ENCODE measurements at regions not wholly inside any gene's neighbourhood (a gene's known extent, or its start where the extent isn't known, plus 50 kb on each side); places are given as distances from the start of the nearest gene placed in this dataset.

DNA sequence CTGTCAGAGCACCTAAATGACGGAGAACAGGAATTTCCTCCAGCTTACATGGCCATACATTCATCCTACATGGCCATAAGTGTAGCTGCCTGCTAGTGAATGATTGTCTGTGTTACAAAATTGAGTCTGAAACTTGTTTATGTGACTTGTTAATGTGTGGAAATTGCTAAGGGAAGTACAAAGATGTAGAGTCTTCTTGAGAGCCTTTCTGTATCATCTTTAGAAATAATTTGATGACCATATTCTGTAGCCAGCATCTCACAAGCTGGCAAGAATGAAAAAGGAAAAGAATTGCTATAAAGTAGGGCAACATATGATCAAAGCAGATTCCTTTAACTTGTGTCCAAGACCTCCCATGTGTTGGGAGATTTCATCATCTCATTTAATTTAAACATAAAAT lies 339.2 kb upstream of the LRRC7 start:
- no peak overlapping the region for H3K4me3 ChIP-seq (ENCODE audit: low read depth, low read length)
- in situ Hi-C loops (cut with HindIII; ENCODE audit: low sequenced_read_pairs): no loop called here
- TF ChIP-seq CTCF (IDR thresholded peaks at IDR 0.05; ENCODE audit: low read depth, low read length): no peak
- no peak for DNase-seq (ENCODE audit: low read depth, low spot score)

DNA sequence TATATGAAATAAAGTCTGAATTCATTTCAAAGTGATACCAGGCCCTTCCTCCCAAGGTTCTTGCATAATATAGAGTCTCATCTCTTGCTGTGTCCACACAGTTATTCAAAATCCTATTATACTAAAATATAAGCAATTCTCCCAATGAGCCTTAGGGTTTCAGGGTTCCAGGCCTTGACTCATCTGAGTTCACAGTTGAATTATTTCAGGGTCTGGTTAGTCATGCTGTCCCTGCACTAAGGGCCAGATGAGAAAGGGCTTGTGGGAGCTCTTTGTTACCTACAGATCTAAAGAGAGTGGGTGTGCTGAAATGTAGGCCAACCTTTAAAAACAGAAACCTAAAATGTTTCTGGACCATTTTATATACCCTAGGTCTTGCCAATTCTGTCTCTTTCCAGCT lies 337.5 kb upstream of the LRRC7 start:
- H3K4me3 ChIP-seq (ENCODE audit: low read depth, low read length): no peak overlapping the region
- TF ChIP-seq CTCF (IDR thresholded peaks at IDR 0.05; ENCODE audit: low read depth, low read length): no peak
- DNase-seq (ENCODE audit: low read depth, low spot score): no peak
- in situ Hi-C loops (cut with HindIII; ENCODE audit: low sequenced_read_pairs): no loop called here

GRCh38 chr1:69233463-69233862 lies 334.3 kb upstream of the LRRC7 start:
- in situ Hi-C loops (cut with HindIII; ENCODE audit: low sequenced_read_pairs): no loop called here
- no peak for DNase-seq (ENCODE audit: low read depth, low spot score)
- no peak overlapping the region for H3K4me3 ChIP-seq (ENCODE audit: low read depth, low read length)
- no peak for TF ChIP-seq CTCF (IDR thresholded peaks at IDR 0.05; ENCODE audit: low read depth, low read length)

DNA sequence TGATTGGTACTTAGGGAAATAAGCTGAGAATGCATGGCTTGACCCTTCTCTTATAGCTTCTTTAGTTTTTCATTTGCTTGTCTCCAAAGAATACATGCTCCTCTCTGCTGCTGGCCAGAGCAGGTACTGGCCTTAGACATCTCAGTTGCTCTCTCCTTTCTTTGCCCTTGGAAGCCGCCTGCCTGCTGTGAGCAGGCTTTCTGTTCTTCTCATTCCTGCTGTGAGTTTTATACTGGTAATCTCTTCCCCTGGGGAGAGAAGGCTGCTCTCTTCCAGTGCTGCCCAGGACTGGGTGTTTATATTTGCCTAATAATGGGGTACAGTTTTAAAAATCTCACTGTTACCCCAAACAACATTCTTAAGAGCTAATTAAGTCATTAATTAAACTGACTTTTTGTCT lies 323.5 kb upstream of the LRRC7 start:
- DNase-seq (ENCODE audit: low read depth, low spot score): no peak
- in situ Hi-C loops (cut with HindIII; ENCODE audit: low sequenced_read_pairs): no loop called here
- H3K4me3 ChIP-seq (ENCODE audit: low read depth, low read length): no peak overlapping the region
- no peak for TF ChIP-seq CTCF (IDR thresholded peaks at IDR 0.05; ENCODE audit: low read depth, low read length)

- no peak for TF ChIP-seq CTCF (IDR thresholded peaks at IDR 0.05; ENCODE audit: low read depth, low read length)
- in situ Hi-C loops (cut with HindIII; ENCODE audit: low sequenced_read_pairs): no loop called here
- no peak overlapping the region for H3K4me3 ChIP-seq (ENCODE audit: low read depth, low read length)
- DNase-seq (ENCODE audit: low read depth, low spot score): no peak
Observed at GRCh38 chr1:69246109-69246508, 321.6 kb upstream of the LRRC7 start.

DNA sequence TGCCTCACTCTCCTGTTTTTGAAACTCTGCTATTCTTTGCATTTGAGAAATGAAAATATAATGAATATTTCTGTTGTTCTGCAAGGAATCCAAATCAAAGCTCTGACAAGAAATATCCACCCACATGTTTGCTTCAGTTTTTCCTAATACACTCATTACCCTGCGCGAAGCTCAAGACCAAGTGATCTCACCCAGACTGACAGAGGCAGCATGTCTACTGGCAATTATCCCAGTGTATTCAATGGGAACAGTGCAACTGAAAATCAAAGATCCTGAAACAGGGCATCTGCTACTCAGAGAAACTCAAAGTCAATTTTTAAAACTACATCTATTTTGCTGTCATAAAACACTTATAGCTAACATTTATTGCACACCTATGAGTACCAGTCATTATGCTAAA lies 321.0 kb upstream of the LRRC7 start:
- no peak for TF ChIP-seq CTCF (IDR thresholded peaks at IDR 0.05; ENCODE audit: low read depth, low read length)
- DNase-seq (ENCODE audit: low read depth, low spot score): no peak
- in situ Hi-C loops (cut with HindIII; ENCODE audit: low sequenced_read_pairs): no loop called here
- H3K4me3 ChIP-seq (ENCODE audit: low read depth, low read length): no peak overlapping the region

- in situ Hi-C loops (cut with HindIII; ENCODE audit: low sequenced_read_pairs): no loop called here
- TF ChIP-seq CTCF (IDR thresholded peaks at IDR 0.05; ENCODE audit: low read depth, low read length): no peak
- no peak overlapping the region for H3K4me3 ChIP-seq (ENCODE audit: low read depth, low read length)
- DNase-seq (ENCODE audit: low read depth, low spot score): no peak
Observed at GRCh38 chr1:69252696-69253095, 315.0 kb upstream of the LRRC7 start.

All from astrocyte of the spinal cord (primary cell).